CD14-positive monocyte (primary cell): ENCODE measurements at regions not wholly inside any gene's neighbourhood (a gene's known extent, or its start where the extent isn't known, plus 50 kb on each side); places are given as distances from the start of the nearest gene placed in this dataset.
"Not testable (repeated sequence)": the region's sequence is repeated elsewhere in the genome, so short reads cannot be mapped to it uniquely, and the experiment has no call there.

Experiments
- DNase-seq, 3 donors: peaks; one replicate each; pipeline ENCODE4 v3.0.0-alpha.2; 2011 to 2022
- H2AFZ ChIP-seq: 2 replicates; pipeline ENCODE4 v1.6.0; 2012; ENCODE audit warnings: mild to moderate bottlenecking, low read depth, low read length, inconsistent platforms; ENCODE audit not compliant: insufficient read depth, poor library complexity, severe bottlenecking
- H3K27ac ChIP-seq, 2 donors: 1 replicate in 1 of 2; 2 replicates in 1 of 2; pipeline ENCODE4 v1.5.1; 2012 to 2013; ENCODE audit warnings: low read length in 2 of 2, control low read depth in 1 of 2, inconsistent platforms in 1 of 2, low read depth in 1 of 2, mild to moderate bottlenecking in 1 of 2
- H3K27me3 ChIP-seq, 2 donors: one replicate each; pipeline versions ENCODE4 v1.6.0 to v1.6.1; 2011 to 2013; ENCODE audit warnings: low read length in 2 of 2; ENCODE audit not compliant: control insufficient read depth in 2 of 2, insufficient read depth in 2 of 2
- H3K36me3 ChIP-seq, 2 donors: replicated peaks in 1 of 2; 1 replicate in 1 of 2; 2 replicates in 1 of 2; pipeline versions ENCODE4 v1.5.1 to v1.6.1; 2012 to 2013; ENCODE audit warnings: low read length in 2 of 2, control low read depth in 1 of 2, inconsistent platforms in 1 of 2, mild to moderate bottlenecking in 1 of 2; ENCODE audit not compliant: insufficient read depth in 2 of 2, control insufficient read depth in 1 of 2
- H3K4me1 ChIP-seq, 2 donors: 1 replicate in 1 of 2; 2 replicates in 1 of 2; pipeline versions ENCODE4 v1.5.1 to v1.6.1; 2012 to 2013; ENCODE audit warnings: low read length in 2 of 2, control low read depth in 1 of 2, inconsistent platforms in 1 of 2, mild to moderate bottlenecking in 1 of 2, moderate library complexity in 1 of 2; ENCODE audit not compliant: insufficient read depth in 2 of 2, control insufficient read depth in 1 of 2
- H3K4me2 ChIP-seq: replicated peaks from 2 replicates; pipeline ENCODE3; 2012; ENCODE audit warnings: low read length, moderate library complexity, mild to moderate bottlenecking; ENCODE audit not compliant: poor library complexity, severe bottlenecking; ENCODE audit errors: extremely low read depth
- H3K4me3 ChIP-seq, 3 experiments: fragments of 200-600 bp in 1 of 3; sonication (generic) in 1 of 3; replicated peaks in 1 of 3; 1 replicate in 2 of 3; 2 replicates in 1 of 3; pipeline ENCODE4 v1.5.1; 2011 to 2013; ENCODE audit warnings: low read length in 3 of 3, mild to moderate bottlenecking in 3 of 3, control low read depth in 2 of 3, low read depth in 2 of 3, inconsistent platforms in 1 of 3, moderate library complexity in 1 of 3
- H3K79me2 ChIP-seq: 2 replicates; pipeline ENCODE4 v1.6.0; 2012; ENCODE audit warnings: mild to moderate bottlenecking, control low read depth, inconsistent platforms, low read length, moderate library complexity; ENCODE audit not compliant: insufficient read depth
- H3K9ac ChIP-seq: 2 replicates; pipeline ENCODE4 v1.6.0; 2017; ENCODE audit warnings: low read length, mild to moderate bottlenecking; ENCODE audit not compliant: insufficient read depth, poor library complexity, severe bottlenecking
- H3K9me3 ChIP-seq, 2 donors: replicated peaks in 1 of 2; 1 replicate in 1 of 2; 2 replicates in 1 of 2; pipeline versions ENCODE4 v1.5.1 to v1.6.1; 2012 to 2013; ENCODE audit warnings: low read length in 2 of 2, control low read depth in 1 of 2; ENCODE audit not compliant: control insufficient read depth in 1 of 2, insufficient read depth in 1 of 2
- H4K20me1 ChIP-seq: 2 replicates; pipeline ENCODE4 v1.6.0; 2012; ENCODE audit warnings: mild to moderate bottlenecking, low read length, control low read depth, moderate library complexity; ENCODE audit not compliant: insufficient read depth
- H3K27ac Mint-ChIP-seq, 7 donors: one replicate each; pipeline ENCODE4 v1.8.0; 2020; ENCODE audit warnings: mild to moderate bottlenecking in 7 of 7, mixed read lengths in 7 of 7, moderate library complexity in 6 of 7, inconsistent platforms in 2 of 7
- H3K27me3 Mint-ChIP-seq, 3 donors: one replicate each; pipeline ENCODE4 v1.8.0; 2021 to 2022; ENCODE audit warnings: low read depth in 3 of 3, mild to moderate bottlenecking in 3 of 3, mixed read lengths in 3 of 3, moderate library complexity in 3 of 3, inconsistent platforms in 1 of 3
- H3K36me3 Mint-ChIP-seq, 2 donors: one replicate each; pipeline ENCODE4 v1.8.0; 2020; ENCODE audit warnings: mixed read lengths in 2 of 2, inconsistent platforms in 1 of 2, mild to moderate bottlenecking in 1 of 2
- H3K4me1 Mint-ChIP-seq: one replicate; pipeline ENCODE4 v1.8.0; 2020; ENCODE audit warnings: mild to moderate bottlenecking, mixed read lengths
- H3K4me3 Mint-ChIP-seq, 2 donors: one replicate each; pipeline ENCODE4 v1.8.0; 2020; ENCODE audit warnings: mild to moderate bottlenecking in 2 of 2, mixed read lengths in 2 of 2, moderate library complexity in 1 of 2
- H3K9me3 Mint-ChIP-seq, 7 donors: one replicate each; pipeline ENCODE4 v1.8.0; 2020 to 2022; ENCODE audit warnings: mixed read lengths in 7 of 7, mild to moderate bottlenecking in 6 of 7, moderate library complexity in 6 of 7, inconsistent platforms in 2 of 7
- WGBS: methylation state at CpG from one replicate; pipeline ENCODE4 v1.1.5; 2013; ENCODE audit warnings: missing lambda C conversion rate; ENCODE audit not compliant: insufficient coverage; 5-methylcytosine and 5-hydroxymethylcytosine counted together
- intact Hi-C, 2 donors: fragments of 100-400 bp; cut with micrococcal nuclease; formaldehyde crosslinking; loops; one replicate each; pipeline versions ENCODE4 v1.15.0 to v1.15.1; 2023

DNA sequence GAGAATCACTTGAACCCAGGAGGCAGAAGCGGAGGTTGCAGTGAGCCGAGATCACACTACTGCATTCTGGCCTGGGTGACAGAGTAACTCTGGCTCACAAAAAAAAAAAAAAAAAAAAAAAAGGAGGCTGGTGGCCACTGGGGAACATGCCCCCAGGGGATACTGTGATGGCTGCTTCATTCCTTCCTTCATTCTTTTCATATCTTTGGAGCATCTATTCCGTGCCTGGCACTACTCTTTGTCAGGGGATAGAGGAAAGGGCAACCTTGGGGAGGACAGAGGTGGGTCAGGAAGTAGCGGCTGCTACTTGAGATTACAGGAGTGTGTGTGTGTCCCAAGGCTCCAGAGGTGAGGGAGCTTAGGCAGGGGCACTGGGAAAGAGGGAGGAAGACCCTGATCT is 236.4 kb upstream of the NUPR2 start:
- H3K9ac ChIP-seq, H3K27ac Mint-ChIP-seq, H3K36me3 ChIP-seq, H3K4me1 ChIP-seq, H4K20me1 ChIP-seq, intact Hi-C loops, H3K27me3 Mint-ChIP-seq, H3K4me3 ChIP-seq, H2AFZ ChIP-seq, DNase-seq, H3K4me3 Mint-ChIP-seq, H3K79me2 ChIP-seq, H3K36me3 Mint-ChIP-seq, H3K27me3 ChIP-seq, H3K27ac ChIP-seq, H3K4me2 ChIP-seq, H3K4me1 Mint-ChIP-seq: not testable (repeated sequence)
- peaks cover 21 to 76% (median 62%) of the 10 kb centered on the region in 7 donors for H3K9me3 Mint-ChIP-seq
- 80% methylated on average over 1 of the region's 4 CpGs for WGBS
- H3K9me3 ChIP-seq, result peaks cover 44 to 74% of the 10 kb centered on the region in 2 donors

DNA sequence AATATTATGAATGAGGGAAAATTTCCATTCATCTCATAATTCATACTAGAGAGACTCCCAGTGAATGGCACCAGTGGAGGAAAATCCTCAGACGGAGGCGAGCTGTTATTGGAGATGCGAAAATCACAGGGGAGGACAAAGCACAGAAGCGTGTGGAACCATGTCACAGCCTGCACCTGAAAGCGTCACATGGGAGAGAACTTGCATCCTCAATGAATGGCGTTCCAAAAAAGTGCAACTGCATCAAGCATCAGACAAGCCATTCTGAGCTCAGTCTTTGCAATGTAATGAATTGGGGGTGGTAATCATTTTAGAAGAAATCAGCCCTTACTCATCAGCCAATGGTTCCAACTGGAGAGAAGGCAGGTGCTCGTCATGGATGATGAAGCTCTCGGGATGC is 235.0 kb upstream of the NUPR2 start:
- peak overlapping the region in 1 of 7 donors; percentile 80 for H3K27ac Mint-ChIP-seq
- intact Hi-C loops, H3K4me3 Mint-ChIP-seq, H3K4me2 ChIP-seq, H3K4me3 ChIP-seq, H3K36me3 ChIP-seq, H3K79me2 ChIP-seq, DNase-seq, H3K36me3 Mint-ChIP-seq, H2AFZ ChIP-seq, H3K9ac ChIP-seq, H3K27me3 ChIP-seq, H3K4me1 ChIP-seq, H3K27ac ChIP-seq, H3K4me1 Mint-ChIP-seq, H3K27me3 Mint-ChIP-seq, H4K20me1 ChIP-seq: not testable (repeated sequence)
- H3K9me3 ChIP-seq, result peaks cover 46 to 75% of the 10 kb centered on the region in 2 donors
- 83% methylated on average over 3 of the region's 8 CpGs for WGBS
- H3K9me3 Mint-ChIP-seq, result peaks cover 21 to 85% (median 71%) of the 10 kb centered on the region in 7 donors

DNA sequence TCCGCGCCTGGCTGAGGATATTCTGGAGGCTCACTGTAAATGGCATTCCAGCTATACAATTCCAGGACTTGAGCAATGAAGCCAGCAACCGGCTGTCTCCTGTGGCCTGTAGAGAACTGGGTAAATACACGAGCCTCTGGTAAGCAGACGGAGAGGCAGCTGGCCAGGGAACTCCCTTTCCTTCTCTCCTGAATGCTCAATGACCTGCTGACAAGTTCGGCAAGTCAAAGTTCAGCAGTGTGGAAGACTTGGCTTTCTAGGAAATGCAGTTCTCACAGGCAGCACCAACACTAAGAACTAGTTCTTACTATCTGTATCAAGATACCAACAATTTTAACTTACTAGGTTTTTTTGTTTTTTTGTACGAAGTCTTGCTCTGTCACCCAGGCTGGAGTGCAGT is 232.1 kb upstream of the NUPR2 start:
- H3K4me3 Mint-ChIP-seq, DNase-seq, H3K27ac ChIP-seq, H3K27me3 ChIP-seq, H3K36me3 ChIP-seq, H3K4me3 ChIP-seq, H3K4me1 Mint-ChIP-seq, H3K4me2 ChIP-seq, H3K27me3 Mint-ChIP-seq, H3K79me2 ChIP-seq, H3K36me3 Mint-ChIP-seq, H3K27ac Mint-ChIP-seq, H3K9ac ChIP-seq, H2AFZ ChIP-seq, intact Hi-C loops, H3K4me1 ChIP-seq, H4K20me1 ChIP-seq: not testable (repeated sequence)
- WGBS, result 87% methylated on average over 3 of the region's 7 CpGs
- peaks cover 16 to 78% (median 61%) of the 10 kb centered on the region in 7 donors for H3K9me3 Mint-ChIP-seq
- peaks cover 39 to 59% of the 10 kb centered on the region in 2 donors for H3K9me3 ChIP-seq

DNA sequence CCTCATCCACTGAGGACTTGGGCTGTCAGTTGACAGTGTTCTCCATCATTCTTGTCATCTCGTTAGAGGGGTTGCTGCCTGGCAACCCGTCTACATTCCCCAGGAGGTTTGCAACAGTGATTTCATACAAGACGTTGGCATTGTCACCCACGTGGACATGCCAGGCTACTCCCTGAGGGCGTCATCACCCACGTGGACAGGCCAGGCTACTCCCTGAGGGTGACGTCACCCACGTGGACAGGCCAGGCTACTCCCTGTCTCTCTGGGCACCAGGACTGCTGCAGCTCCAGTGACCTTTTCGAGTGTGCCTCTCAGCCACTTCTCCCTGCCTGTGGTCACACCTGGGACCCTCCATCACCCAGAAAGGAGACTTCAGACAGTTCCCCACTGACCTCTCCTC is 212.1 kb upstream of the NUPR2 start:
- H3K27me3 Mint-ChIP-seq, H3K4me3 Mint-ChIP-seq, H3K27ac ChIP-seq, H3K4me3 ChIP-seq, H3K36me3 Mint-ChIP-seq, H3K27ac Mint-ChIP-seq, H3K36me3 ChIP-seq, H3K4me1 Mint-ChIP-seq, H3K79me2 ChIP-seq, H3K9ac ChIP-seq, intact Hi-C loops, H2AFZ ChIP-seq, H3K4me1 ChIP-seq, H3K4me2 ChIP-seq, DNase-seq, H4K20me1 ChIP-seq, H3K27me3 ChIP-seq: not testable (repeated sequence)
- H3K9me3 ChIP-seq, result peaks cover 25 to 48% of the 10 kb centered on the region in 2 donors
- 85% methylated on average over 9 of the region's 9 CpGs for WGBS
- H3K9me3 Mint-ChIP-seq, result peaks cover 26 to 60% (median 46%) of the 10 kb centered on the region in 7 donors
